HEK293 (cell line): ENCODE measurements at regions not wholly inside any gene's neighbourhood (a gene's known extent, or its start where the extent isn't known, plus 50 kb on each side); places are given as distances from the start of the nearest gene placed in this dataset.

Experiments used
- CTCF ChIA-PET: fragments of 350-600 bp; formaldehyde crosslinking; extraction: SDS; loops from one replicate; lab custom pipeline; 2021; ENCODE audit warnings: antibody characterized with exemption; lab: Yijun Ruan, JAX
- POLR2A ChIA-PET: fragments of 300-600 bp; formaldehyde crosslinking; extraction: SDS; loops from one replicate; lab custom pipeline; 2020; ENCODE audit warnings: antibody characterized with exemption, inconsistent platforms; lab: Yijun Ruan, JAX
- H3K27ac ChIP-seq: fragments of 200-500 bp; sonication (Bioruptor generic); 2 replicates; pipeline ENCODE4 v1.5.1; 2014; ENCODE audit warnings: low read depth, low read length, control low read depth, inconsistent platforms; ENCODE audit errors: extremely low read depth
- H3K36me3 ChIP-seq, 2 experiments: fragments of 200-500 bp in 1 of 2; sonication (Bioruptor generic) in 1 of 2; 1 replicate in 1 of 2; 2 replicates in 1 of 2; pipeline ENCODE4 v1.5.1; 2014 to 2017; ENCODE audit warnings: inconsistent platforms in 2 of 2, low read length in 2 of 2; ENCODE audit not compliant: control insufficient read depth in 2 of 2, insufficient read depth in 1 of 2
- H3K4me1 ChIP-seq: fragments of 200-500 bp; sonication (Bioruptor generic); 2 replicates; pipeline ENCODE4 v1.5.1; 2014; ENCODE audit warnings: mild to moderate bottlenecking, low read length, inconsistent platforms; ENCODE audit not compliant: control insufficient read depth, insufficient read depth
- H3K4me3 ChIP-seq: 2 replicates; pipeline ENCODE4 v1.5.1; 2011; ENCODE audit warnings: low read depth, mild to moderate bottlenecking, control low read depth, low read length, moderate library complexity
- H3K9me3 ChIP-seq: fragments of 200-500 bp; sonication (Bioruptor generic); 2 replicates; pipeline ENCODE4 v1.5.1; 2014; ENCODE audit warnings: low read depth, low read length, inconsistent platforms; ENCODE audit not compliant: control insufficient read depth, insufficient read depth
- GLI2 ChIP-seq: fragments of 450-650 bp; formaldehyde crosslinking; IDR thresholded peaks from 2 replicates; pipeline ENCODE4; 2017; ENCODE audit warnings: missing biosample characterization, missing genetic modification characterization, low read depth, borderline replicate concordance
- REST ChIP-seq: fragments of 450-650 bp; formaldehyde crosslinking; IDR thresholded peaks from 2 replicates; pipeline ENCODE4 v1.5.1; 2016; ENCODE audit warnings: missing biosample characterization, missing genetic modification characterization
- WT1 ChIP-seq: fragments of 450-650 bp; formaldehyde crosslinking; IDR thresholded peaks from 2 replicates; pipeline ENCODE4 v1.5.1; 2016; ENCODE audit warnings: missing biosample characterization, missing genetic modification characterization
- ZBTB20 ChIP-seq: fragments of 450-650 bp; formaldehyde crosslinking; IDR thresholded peaks from 2 replicates; pipeline ENCODE4 v1.5.1; 2016; ENCODE audit warnings: missing biosample characterization, missing genetic modification characterization
- ZBTB44 ChIP-seq: fragments of 450-650 bp; IDR thresholded peaks from 2 replicates; pipeline ENCODE4 v1.5.1; 2018; ENCODE audit warnings: missing biosample characterization, mild to moderate bottlenecking, missing genetic modification characterization
- ZEB2 ChIP-seq: fragments of 450-650 bp; formaldehyde crosslinking; IDR thresholded peaks from 2 replicates; pipeline ENCODE4 v1.5.1; 2016; ENCODE audit warnings: missing biosample characterization, missing genetic modification characterization
- ZFP41 ChIP-seq: fragments of 450-650 bp; formaldehyde crosslinking; IDR thresholded peaks from 2 replicates; pipeline ENCODE4 v1.5.1; 2016; ENCODE audit warnings: missing biosample characterization, missing genetic modification characterization, borderline replicate concordance
- ZNF114 ChIP-seq: fragments of 450-650 bp; formaldehyde crosslinking; IDR thresholded peaks from 2 replicates; pipeline ENCODE4 v1.5.0; 2017; ENCODE audit warnings: missing biosample characterization, missing genetic modification characterization
- ZNF121 ChIP-seq: fragments of 450-650 bp; formaldehyde crosslinking; IDR thresholded peaks from 2 replicates; pipeline ENCODE4 v1.5.1; 2016; ENCODE audit warnings: missing biosample characterization, missing genetic modification characterization
- ZNF148 ChIP-seq: fragments of 450-650 bp; formaldehyde crosslinking; IDR thresholded peaks from 2 replicates; pipeline ENCODE4 v1.5.0; 2017; ENCODE audit warnings: missing biosample characterization, missing genetic modification characterization, borderline replicate concordance
- ZNF37A ChIP-seq: fragments of 450-650 bp; IDR thresholded peaks from 2 replicates; pipeline ENCODE4 v1.5.1; 2018; ENCODE audit warnings: missing biosample characterization, missing genetic modification characterization
- ZNF501 ChIP-seq: fragments of 450-650 bp; formaldehyde crosslinking; IDR thresholded peaks from 2 replicates; pipeline ENCODE4 v1.5.1; 2016; ENCODE audit warnings: missing biosample characterization, missing genetic modification characterization
- ZNF561 ChIP-seq: fragments of 450-650 bp; IDR thresholded peaks from 2 replicates; pipeline ENCODE4 v1.5.1; 2018; ENCODE audit warnings: missing biosample characterization, missing genetic modification characterization, borderline replicate concordance
- ZNF704 ChIP-seq: fragments of 450-650 bp; formaldehyde crosslinking; IDR thresholded peaks from 2 replicates; pipeline ENCODE4 v1.5.1; 2016; ENCODE audit warnings: missing biosample characterization, missing genetic modification characterization
- ZNF837 ChIP-seq: fragments of 450-650 bp; formaldehyde crosslinking; IDR thresholded peaks from 2 replicates; pipeline ENCODE4 v1.5.1; 2016; ENCODE audit warnings: missing biosample characterization, missing genetic modification characterization
- TF ChIP-seq, protein P1 (sequence below): fragments of 450-650 bp; formaldehyde crosslinking; IDR thresholded peaks from 2 replicates; pipeline ENCODE4 v1.5.1; 2016; ENCODE audit warnings: missing biosample characterization, missing genetic modification characterization, borderline replicate concordance
- TF ChIP-seq, protein P2 (sequence below): fragments of 450-650 bp; IDR thresholded peaks from 2 replicates; pipeline ENCODE4 v1.5.1; 2018; ENCODE audit warnings: missing biosample characterization, missing genetic modification characterization

- TF ChIP-seq REST (tag by site-specific recombination) = no peak
Observed at GRCh38 chr14:100975671-100976070, 72.1 kb upstream of the RTL1 start (continued).

GRCh38 chr14:100979079-100979478 lies 75.6 kb upstream of the RTL1 start:
- ChIA-PET CTCF (no interaction called here), POLR2A (no interaction called here)
- no peaks in the 10 kb centered on the region for H3K9me3 ChIP-seq
- H3K4me1 ChIP-seq = no peaks in the 10 kb centered on the region
- no peak overlapping the region for H3K4me3 ChIP-seq
- no peaks in the 10 kb centered on the region for H3K36me3 ChIP-seq
- TF ChIP-seq ZNF501 (no peak), ZBTB44 (tag by site-specific recombination) (no peak), WT1 (no peak), ZNF121 (tag by site-specific recombination) (no peak), GLI2 (tag by site-specific recombination) (no peak), ZNF114 (tag by site-specific recombination) (no peak), ZNF148 (tag by site-specific recombination) (no peak), ZFP41 (tag by site-specific recombination) (no peak)
- TF ChIP-seq, protein P1, sequence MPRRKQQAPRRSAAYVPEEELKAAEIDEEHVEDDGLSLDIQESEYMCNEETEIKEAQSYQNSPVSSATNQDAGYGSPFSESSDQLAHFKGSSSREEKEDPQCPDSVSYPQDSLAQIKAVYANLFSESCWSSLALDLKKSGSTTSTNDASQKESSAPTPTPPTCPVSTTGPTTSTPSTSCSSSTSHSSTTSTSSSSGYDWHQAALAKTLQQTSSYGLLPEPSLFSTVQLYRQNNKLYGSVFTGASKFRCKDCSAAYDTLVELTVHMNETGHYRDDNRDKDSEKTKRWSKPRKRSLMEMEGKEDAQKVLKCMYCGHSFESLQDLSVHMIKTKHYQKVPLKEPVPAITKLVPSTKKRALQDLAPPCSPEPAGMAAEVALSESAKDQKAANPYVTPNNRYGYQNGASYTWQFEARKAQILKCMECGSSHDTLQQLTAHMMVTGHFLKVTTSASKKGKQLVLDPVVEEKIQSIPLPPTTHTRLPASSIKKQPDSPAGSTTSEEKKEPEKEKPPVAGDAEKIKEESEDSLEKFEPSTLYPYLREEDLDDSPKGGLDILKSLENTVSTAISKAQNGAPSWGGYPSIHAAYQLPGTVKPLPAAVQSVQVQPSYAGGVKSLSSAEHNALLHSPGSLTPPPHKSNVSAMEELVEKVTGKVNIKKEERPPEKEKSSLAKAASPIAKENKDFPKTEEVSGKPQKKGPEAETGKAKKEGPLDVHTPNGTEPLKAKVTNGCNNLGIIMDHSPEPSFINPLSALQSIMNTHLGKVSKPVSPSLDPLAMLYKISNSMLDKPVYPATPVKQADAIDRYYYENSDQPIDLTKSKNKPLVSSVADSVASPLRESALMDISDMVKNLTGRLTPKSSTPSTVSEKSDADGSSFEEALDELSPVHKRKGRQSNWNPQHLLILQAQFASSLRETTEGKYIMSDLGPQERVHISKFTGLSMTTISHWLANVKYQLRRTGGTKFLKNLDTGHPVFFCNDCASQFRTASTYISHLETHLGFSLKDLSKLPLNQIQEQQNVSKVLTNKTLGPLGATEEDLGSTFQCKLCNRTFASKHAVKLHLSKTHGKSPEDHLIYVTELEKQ (tag by site-specific recombination) = no peak
- H3K27ac ChIP-seq = no peak overlapping the region

- Histone ChIP-seq H3K36me3 (no peaks in the 10 kb centered on the region), H3K4me3 (no peak overlapping the region), H3K27ac (no peak overlapping the region), H3K9me3 (no peaks in the 10 kb centered on the region), H3K4me1 (no peaks in the 10 kb centered on the region)
- ChIA-PET CTCF (no interaction called here), POLR2A (no interaction called here)
- no peak for TF ChIP-seq ZNF37A (tag by site-specific recombination)
- TF ChIP-seq ZNF561 (tag by site-specific recombination) = no peak
- TF ChIP-seq, protein P2, sequence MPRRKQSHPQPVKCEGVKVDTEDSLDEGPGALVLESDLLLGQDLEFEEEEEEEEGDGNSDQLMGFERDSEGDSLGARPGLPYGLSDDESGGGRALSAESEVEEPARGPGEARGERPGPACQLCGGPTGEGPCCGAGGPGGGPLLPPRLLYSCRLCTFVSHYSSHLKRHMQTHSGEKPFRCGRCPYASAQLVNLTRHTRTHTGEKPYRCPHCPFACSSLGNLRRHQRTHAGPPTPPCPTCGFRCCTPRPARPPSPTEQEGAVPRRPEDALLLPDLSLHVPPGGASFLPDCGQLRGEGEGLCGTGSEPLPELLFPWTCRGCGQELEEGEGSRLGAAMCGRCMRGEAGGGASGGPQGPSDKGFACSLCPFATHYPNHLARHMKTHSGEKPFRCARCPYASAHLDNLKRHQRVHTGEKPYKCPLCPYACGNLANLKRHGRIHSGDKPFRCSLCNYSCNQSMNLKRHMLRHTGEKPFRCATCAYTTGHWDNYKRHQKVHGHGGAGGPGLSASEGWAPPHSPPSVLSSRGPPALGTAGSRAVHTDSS (tag by site-specific recombination) = no peak
- no peak for TF ChIP-seq ZNF704 (tag by site-specific recombination)
- TF ChIP-seq ZBTB20 = no peak
- TF ChIP-seq ZEB2 (tag by site-specific recombination) = no peak
- no peak for TF ChIP-seq ZNF837 (tag by site-specific recombination)
Observed at GRCh38 chr14:100979780-100980179, 76.3 kb upstream of the RTL1 start.
